HG02623 (cell line): ENCODE measurements at regions not wholly inside any gene's neighbourhood (a gene's known extent, or its start where the extent isn't known, plus 50 kb on each side); places are given as distances from the start of the nearest gene placed in this dataset.

Source experiments
- ATAC-seq: cut with Tn5 transposase; IDR thresholded peaks from one replicate; pipeline ENCODE4 v1.9.1; 2021; ENCODE audit warnings: moderate library complexity; ENCODE audit not compliant: unreplicated experiment

DNA sequence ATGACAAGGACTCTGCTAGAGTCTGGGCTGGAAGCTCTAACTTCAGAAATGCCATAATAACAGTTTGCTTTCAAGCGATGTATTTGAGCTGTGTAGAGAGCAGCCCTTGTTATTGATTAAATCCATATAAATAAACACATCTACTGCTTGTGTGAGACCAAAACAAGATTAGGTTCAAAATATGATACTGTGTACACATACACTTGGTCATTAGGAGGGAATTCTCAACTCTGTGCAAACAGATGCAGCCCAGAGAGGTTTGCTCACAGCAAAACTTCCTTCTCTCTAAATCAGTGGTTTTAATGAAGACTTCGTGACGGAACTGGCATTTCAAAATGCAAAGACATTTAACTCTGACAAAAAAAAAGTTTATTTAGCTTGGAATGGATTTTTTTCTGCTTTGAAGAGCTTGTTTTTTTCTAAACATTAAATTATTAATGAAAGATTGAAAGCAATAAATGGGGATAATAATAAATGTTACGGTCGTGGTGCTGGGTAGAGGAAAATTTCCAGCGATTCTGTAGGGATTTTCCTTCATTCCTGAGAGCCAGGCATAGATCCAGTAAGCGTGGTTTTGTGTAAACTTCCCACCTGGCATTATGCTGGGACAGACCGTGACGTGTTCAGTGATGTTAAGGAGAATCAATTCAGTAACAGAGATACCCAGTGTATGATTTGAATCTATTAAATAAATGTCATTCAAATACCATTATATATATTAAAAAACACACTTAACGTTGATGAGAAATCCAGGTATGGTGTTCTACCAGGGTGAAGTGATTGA is 213.7 kb downstream of the TEX29 start:
- ATAC-seq: no peak

DNA sequence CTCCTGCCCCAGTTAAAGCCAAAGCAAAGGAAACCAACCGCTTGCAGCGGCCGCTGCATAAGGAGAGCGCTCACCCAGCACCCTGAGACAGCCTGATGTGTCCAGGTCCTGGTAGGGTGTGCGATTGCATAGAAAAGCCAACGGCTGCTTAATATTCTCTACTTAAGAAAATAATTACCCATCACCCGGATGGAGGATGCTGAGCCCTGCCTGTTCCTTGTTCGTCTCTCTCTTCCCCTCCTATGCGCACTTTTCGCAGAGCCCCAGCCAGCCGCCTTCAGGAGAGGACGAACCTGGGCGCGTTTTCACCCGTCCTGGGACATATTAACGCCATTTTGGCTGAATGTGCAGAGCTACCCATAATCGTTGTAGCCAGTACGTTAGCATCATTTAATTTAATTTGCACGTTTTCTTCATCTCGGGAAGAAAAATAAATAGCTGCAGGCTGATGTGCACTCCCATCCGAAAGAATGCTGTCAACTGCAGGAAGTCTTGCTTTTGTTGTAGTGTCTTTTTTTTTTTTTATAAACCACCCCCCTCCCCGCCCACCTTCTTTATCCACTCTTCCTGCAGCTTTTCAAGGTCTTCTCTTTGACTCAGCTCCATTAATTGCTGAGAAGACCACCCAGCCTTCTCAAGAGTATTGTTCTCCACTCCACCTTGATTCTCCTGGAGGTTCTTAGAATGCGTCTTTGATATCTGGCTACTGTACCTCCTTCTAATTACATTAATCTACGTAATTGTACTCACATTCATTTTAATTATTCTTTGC is 214.5 kb downstream of the TEX29 start:
- ATAC-seq: no peak

DNA sequence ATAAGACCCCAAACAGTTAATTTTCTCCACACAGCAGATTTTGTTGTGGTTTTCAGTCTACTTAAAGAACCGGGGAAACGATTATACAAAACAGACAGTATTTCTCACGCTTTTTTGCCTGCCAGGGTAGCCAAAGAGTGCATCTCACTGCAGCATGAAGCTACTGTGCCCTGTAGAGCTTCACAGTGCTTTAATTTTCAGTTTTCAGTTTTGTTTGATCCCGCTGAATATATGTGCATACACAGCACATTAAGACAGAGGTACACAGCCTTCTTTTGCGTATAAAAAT is 215.0 kb downstream of the TEX29 start:
- no peak for ATAC-seq

DNA sequence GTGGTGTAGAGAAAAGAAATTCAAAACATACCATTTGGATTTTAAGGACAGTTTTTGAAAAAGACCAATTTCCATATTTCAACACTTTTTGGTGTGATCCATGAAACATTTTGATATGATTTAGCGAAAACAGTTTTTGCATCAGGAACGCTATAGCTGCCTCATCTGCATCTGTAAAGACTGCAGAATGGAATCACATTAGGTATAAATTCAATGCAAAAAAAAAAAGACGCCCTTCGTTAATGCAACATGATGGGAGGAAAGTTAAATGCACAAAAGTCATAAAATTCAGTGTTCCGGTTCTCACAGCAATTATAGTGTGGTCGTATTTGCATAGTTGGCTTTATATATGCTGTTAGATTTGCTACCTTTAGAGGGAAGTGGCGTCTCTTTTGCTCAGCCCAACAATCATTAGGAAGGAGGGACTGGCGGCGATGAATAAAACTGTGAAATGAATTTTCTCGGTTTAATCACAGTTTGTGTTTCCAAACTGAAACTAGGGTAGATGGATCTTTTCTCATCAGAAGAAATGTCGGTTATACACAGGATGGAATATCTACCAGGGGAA is 215.7 kb downstream of the TEX29 start:
- no peak for ATAC-seq

DNA sequence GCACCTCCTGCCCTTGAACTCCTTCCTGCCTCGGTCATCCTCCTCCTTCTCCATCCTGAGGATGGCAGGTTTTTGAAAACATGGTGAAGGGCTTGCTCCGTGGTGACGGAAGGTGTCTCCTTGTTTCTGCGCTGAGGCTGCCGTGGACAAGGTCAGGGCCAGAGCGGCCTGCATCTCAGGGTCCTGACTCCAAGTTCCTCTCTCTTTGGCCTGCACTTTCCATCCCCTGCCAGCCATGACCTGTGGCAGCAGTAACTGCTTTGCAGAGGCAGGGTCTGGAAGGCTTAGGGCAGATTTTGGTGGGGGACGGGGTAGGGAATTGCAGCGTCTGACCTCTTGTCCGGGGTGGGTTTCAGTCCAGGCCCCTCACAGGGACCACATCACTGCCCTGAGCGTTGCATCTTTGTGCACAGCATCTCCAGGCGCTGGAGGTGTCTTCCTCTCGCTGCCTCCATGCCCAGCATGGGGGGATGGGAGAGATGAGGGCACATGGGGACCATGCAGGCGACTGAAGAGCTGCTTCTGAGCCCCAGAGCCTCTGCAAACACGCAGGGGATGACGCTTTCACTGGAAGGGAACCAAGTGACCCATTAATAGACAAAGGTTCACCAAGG is 216.8 kb downstream of the TEX29 start:
- no peak for ATAC-seq

DNA sequence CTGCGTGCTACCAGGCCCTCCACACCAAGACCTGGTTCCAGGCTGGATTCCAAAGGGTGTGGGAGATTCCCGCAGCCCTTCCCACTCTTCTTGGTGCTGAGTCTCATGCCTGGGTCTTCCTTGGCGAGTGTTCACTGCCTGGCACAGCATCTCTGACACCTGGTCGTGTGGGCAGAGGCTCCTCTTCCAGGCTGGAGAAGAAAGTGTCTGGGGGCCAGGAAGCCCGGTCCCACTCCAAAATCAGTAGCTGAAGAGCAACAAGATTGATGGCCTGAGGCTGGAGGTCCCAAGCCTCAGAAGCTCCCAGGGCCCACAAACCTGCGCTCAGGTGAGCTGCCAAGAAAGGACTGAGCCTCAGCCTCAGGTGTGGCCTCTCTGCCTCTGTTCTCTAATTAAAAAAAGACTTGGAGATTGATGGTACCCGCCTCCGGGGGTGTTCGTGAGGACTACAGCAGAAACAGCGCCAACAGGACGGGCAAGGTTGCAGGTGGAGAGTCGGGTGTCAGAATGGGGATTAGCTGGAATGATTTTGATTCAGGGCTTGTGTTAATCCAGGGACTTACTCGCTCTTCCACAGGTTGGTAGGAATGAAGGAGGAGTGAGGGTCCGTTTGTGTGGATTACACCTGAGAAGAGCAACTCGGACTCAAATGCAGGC is 217.5 kb downstream of the TEX29 start:
- ATAC-seq: no peak

DNA sequence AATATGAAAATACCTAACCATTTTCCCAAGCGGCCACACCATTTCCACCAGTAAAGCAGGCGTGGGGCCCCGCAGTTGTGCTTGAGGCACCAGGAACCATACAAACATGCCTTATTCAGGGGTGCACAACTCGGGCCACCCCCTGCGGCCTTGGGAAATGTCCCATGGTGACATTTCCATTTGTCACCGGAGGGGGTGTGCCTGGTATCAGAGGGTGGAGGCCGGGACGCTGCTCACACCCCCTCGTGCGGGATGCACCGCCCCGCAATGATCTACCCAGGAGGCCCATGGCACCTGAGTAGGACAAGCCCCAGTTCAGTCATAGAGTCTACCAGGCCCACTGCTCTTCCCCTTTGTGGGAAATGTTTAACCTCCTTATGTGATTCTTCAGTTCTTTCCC is 218.8 kb downstream of the TEX29 start:
- no peak for ATAC-seq

DNA sequence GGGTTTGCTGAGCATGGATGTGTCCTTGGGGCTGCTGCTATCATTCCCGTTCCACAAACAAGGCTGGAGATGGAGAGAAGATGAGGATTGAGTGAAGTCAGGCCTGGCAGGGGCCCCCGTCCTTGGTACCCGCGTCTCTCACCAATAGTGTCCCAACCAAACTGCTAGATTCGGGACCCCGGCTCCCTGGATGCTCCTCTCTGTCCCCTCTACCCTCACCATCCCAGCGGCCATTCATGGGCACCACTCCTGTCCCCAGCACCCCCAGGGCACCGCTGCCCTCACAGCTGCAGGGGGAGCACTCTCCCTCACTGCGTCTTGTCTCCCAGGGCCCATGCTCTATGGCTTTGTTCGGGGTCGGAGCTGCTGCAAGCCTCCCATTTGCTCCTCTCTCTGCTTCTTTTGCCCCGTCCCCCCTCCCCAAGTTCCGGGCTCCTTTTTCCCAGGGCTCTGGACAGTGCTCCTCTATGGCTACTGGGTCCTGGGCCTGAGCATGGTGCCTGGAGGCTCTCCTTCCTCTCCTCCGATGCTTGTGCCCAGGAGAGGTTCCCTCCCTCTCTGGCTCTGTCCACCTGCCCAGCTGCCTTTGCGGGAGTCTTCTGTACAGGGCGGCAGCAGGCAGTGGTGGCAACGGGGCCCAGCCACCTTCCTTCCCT is 219.5 kb downstream of the TEX29 start:
- ATAC-seq: no peak

DNA sequence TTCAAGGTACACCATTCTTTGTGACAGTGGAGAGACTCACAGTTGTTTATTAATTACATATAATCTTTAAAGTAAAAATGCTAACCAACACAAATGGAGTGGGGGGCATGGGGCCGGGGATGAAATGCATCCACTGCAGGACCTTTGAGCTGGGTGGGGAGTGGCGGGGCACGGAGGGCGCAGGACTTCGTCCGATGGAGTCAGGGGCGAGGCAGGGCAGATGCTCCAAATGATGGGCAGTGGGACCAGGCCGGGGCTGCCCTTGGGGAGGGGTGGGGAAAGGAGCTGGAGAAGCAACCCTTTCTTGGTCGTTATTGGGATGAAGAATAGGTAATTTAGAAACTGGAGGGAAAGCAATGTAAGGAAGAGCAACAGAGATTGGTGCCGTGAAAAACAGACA is 220.0 kb downstream of the TEX29 start:
- no peak for ATAC-seq

DNA sequence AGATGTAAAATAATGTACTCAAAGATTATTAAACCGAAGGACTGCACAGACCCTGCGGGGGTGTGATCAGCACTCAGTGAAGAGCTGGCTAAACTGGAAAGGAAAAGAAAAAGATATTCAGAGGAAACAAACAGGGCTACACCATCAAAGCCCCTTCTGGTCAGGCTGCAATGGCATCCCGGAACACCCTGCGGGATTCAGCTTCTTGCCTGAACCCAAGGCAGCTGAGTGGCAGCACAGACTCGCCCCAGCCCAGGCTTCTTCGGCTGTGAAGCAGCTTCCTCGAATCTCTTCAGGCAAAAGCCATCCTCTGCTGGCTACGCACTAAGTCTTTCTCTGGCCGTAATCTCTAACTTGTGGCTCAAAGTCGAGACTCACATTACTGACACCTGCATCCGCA is 220.9 kb downstream of the TEX29 start:
- ATAC-seq: no peak

DNA sequence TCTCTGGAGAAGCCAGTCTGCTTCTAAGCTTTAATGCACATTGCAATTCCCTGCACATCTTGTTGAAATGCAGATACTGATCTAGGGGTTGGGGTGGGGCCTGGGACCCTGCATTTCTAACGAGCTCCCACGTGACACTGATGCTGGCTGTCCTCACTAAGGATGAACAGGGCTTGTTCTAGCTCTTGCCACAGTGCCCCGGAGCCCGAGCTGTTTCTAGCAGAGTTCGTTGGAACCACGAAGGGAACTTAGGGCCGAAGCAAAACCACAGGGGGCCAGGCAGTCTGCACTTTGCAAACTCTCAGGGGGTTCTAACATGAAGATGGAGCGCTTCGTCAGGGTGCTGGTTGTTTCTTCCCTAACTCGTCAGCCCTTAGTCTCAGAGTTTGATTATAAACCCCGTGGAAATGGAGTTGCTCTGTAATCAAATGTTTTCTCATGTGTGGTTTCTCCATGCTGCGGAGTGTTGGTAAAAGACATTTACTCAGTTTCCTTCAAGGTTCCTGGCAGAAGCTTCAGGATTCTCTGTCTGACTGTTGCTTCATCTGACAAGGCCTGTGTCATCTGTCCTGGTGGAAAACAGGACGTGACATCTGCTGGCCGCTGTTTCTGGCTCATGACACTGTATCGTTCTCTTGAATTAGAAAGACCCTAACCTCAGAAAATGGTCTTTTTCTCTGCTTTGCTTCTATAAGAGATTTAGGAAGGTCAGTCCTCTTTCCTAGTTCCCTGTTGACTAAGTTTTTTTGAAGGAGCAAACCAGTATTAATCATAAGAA is 221.5 kb downstream of the TEX29 start:
- ATAC-seq: no peak

DNA sequence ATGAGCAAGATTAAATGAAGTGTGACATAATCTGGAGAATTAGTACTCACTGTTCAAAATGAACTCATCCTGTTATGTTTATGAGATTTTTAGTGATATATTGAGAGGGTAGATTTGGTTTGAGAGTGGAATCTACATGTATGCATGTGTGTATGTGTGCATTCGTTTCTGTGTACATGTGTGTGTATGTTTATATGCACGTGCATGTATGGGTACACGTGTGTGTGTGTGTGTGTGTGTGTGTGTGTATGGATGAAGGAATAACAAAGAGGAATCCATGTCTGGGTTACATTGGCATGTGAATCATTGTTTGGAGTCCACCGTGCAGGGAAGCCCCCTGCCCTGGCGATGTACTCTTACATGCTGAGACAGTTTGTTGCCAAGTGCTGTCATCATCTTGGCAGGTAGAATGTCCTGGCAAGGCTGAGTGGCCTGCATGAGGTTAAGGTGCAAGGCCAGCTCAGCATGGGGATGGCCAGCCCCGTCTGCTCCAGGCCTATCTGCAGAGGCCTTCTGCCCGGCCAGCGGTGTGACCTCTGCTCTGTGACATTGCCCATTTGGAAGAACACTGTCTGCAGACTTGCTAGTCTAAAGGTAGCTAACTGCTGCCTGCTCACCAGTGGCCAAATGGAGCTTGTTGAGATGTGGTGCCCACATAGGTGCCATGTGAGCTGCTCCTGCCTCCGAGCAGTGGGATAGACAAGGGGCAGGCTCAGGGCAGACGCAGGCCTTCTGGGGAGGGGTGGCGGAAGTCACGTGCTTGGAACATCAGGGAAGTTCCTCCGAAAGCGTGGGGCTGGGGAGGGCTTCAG is 222.3 kb downstream of the TEX29 start:
- no peak for ATAC-seq

DNA sequence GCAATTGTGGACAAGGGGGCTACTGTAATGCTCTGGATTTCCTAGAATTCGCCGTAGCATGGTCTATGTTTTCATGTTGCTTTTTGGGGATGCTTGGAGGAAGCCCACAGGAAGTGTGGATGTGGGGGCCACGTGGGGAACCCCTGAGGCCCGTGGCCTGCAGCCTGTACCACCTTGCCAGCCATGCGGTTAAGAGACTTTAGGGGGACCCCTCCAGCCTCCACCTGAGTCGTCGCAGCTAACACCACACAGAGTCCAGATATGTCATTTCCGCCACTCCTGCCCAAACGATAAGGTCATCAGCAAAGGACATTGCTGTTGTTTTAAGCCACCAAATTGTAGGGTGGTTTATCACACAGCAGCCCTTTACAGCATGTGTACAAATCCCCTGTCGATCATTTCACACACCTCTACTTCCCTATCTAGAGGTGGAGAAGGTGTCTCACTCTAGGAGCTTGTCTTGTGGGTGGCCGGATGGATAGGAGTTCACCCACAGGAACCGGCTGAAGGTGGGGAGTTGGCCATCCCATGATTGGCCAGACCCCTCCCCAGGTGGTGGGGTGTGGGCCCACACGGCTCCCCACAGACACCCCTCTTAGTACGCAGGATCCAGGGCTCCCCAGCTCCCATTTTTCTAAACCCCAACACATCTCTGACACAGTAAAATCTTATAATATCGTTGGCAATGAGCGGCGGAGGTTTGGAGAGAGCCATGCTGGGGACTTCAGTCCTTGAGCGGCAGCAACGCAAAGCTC is 226.7 kb downstream of the TEX29 start:
- ATAC-seq: no peak

DNA sequence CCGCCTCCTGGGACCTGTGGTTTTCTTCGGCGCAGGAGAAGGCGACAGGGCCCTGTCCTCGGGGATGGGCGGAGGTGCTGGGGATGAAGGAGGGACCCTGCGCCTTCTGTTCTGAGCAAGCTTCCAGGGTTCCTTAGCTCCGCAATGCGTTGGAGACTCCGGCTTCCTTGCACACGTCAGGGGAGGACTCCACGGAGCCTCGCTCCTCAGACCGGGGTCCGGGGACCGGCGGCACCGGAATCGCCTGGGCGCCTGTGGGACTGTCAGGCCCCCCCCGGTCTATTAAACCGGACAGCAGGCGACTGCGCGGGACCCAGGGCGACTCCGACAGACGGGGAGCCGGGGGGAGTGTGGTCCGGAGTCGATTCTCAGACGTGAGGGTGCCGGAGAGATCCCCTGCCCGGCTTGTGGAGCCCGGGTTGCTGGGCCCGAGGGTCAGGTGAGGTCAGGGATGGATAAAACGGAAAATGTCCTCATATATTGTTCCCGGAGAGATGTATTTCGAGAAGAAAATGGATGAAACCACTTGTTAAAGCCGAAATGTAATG is 227.4 kb downstream of the TEX29 start:
- no peak for ATAC-seq

DNA sequence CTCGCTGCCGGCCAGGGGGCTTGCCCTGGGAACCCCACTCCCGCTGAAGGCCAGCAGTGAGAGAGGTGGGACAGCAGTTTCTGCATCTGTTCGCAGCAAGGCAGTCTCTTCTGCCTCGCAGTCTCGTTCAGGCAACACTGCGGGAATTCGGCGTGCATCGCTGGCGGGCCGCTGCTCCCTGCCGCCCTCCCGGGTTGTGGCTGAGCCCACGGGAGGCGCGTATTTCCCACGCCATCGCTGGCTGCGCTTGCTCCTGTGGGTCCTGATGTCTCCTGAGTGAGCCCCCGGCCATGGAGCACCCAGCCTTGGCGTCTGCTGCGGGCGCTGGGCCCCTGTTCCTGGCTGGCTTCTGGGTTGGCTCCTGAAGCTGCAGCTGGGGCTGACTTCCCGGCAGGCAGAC is 227.9 kb downstream of the TEX29 start:
- no peak for ATAC-seq

DNA sequence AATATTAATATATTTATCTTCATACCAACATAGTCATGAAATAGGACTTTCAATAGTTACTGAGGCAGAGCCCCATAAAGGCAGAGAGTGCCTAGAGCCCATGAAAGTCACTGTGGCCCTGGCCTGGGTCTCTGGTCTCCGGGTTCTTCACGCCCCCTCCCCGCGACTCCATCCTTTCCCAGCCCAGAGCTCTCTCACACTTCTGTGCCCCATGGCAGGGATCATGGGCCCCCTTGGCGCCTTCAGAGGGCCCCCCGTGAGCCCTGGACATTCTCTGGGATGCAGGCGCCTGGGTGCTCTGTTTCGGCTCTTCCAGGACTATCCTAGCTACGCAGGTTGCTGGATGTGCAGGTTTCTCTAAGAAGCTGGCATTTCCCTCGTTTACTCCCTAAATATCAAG is 228.4 kb downstream of the TEX29 start:
- ATAC-seq: no peak

DNA sequence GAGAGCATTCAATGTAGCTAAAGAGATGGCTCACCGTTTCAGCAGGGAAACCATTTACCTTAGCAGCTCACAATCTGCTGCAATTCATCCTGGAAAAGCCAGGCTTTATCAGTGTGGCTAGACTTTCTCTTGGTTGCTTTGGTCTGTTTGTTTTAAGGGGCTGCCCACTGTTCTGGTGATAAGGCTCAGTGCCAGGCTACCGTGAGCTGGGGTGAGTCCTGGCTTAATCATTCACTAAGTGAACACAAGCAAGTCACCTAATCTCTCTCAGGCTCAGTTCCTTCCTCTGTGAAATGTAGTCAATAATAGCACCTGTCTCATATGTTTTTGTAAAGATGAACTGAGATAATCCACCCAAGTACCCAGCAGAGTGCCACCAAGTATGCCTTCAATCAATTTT is 229.0 kb downstream of the TEX29 start:
- no peak for ATAC-seq

DNA sequence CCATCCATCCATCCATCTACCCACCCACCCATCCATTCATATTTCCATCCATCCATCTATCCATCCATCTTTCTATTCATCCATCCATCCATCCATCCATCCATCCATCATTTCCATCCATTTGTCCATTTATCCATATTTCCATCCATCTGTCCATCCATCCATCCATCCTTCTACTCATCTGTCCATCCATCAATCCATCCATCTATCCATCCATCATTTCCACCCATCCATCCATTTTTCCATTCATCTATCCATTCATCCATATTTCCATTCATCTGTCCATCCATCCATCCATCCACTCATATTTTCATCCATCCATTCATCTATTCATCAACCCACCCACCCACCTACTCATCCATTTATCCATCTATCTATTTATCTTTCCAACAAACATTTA is 229.6 kb downstream of the TEX29 start:
- no peak for ATAC-seq
